HEK293 (cell line): ENCODE measurements at regions not wholly inside any gene's neighbourhood (a gene's known extent, or its start where the extent isn't known, plus 50 kb on each side); places are given as distances from the start of the nearest gene placed in this dataset.

Experiments used
- CTCF ChIA-PET: fragments of 350-600 bp; formaldehyde crosslinking; extraction: SDS; loops from one replicate; lab custom pipeline; 2021; ENCODE audit warnings: antibody characterized with exemption; lab: Yijun Ruan, JAX
- POLR2A ChIA-PET: fragments of 300-600 bp; formaldehyde crosslinking; extraction: SDS; loops from one replicate; lab custom pipeline; 2020; ENCODE audit warnings: antibody characterized with exemption, inconsistent platforms; lab: Yijun Ruan, JAX
- H3K27ac ChIP-seq: fragments of 200-500 bp; sonication (Bioruptor generic); 2 replicates; pipeline ENCODE4 v1.5.1; 2014; ENCODE audit warnings: low read depth, low read length, control low read depth, inconsistent platforms; ENCODE audit errors: extremely low read depth
- H3K36me3 ChIP-seq, 2 experiments: fragments of 200-500 bp in 1 of 2; sonication (Bioruptor generic) in 1 of 2; 1 replicate in 1 of 2; 2 replicates in 1 of 2; pipeline ENCODE4 v1.5.1; 2014 to 2017; ENCODE audit warnings: inconsistent platforms in 2 of 2, low read length in 2 of 2; ENCODE audit not compliant: control insufficient read depth in 2 of 2, insufficient read depth in 1 of 2
- H3K4me1 ChIP-seq: fragments of 200-500 bp; sonication (Bioruptor generic); 2 replicates; pipeline ENCODE4 v1.5.1; 2014; ENCODE audit warnings: mild to moderate bottlenecking, low read length, inconsistent platforms; ENCODE audit not compliant: control insufficient read depth, insufficient read depth
- H3K4me3 ChIP-seq: 2 replicates; pipeline ENCODE4 v1.5.1; 2011; ENCODE audit warnings: low read depth, mild to moderate bottlenecking, control low read depth, low read length, moderate library complexity
- H3K9me3 ChIP-seq: fragments of 200-500 bp; sonication (Bioruptor generic); 2 replicates; pipeline ENCODE4 v1.5.1; 2014; ENCODE audit warnings: low read depth, low read length, inconsistent platforms; ENCODE audit not compliant: control insufficient read depth, insufficient read depth
- KLF9 ChIP-seq: fragments of 450-650 bp; formaldehyde crosslinking; IDR thresholded peaks from 2 replicates; pipeline ENCODE4 v1.5.1; 2016; ENCODE audit warnings: missing biosample characterization, missing genetic modification characterization, low read depth
- OVOL3 ChIP-seq: fragments of 450-650 bp; formaldehyde crosslinking; IDR thresholded peaks from 2 replicates; pipeline ENCODE4 v1.5.1; 2016; ENCODE audit warnings: missing biosample characterization, missing genetic modification characterization
- PRDM10 ChIP-seq: fragments of 450-650 bp; formaldehyde crosslinking; IDR thresholded peaks from 2 replicates; pipeline ENCODE4 v1.5.1; 2016; ENCODE audit warnings: missing biosample characterization, missing genetic modification characterization
- REPIN1 ChIP-seq: fragments of 450-650 bp; formaldehyde crosslinking; IDR thresholded peaks from 2 replicates; pipeline ENCODE4 v1.5.1; 2017; ENCODE audit warnings: missing biosample characterization, missing genetic modification characterization, low read depth
- SP3 ChIP-seq: fragments of 450-650 bp; formaldehyde crosslinking; IDR thresholded peaks from 2 replicates; pipeline ENCODE4 v1.5.1; 2016; ENCODE audit warnings: missing biosample characterization, missing genetic modification characterization
- ZBTB10 ChIP-seq: fragments of 450-650 bp; formaldehyde crosslinking; IDR thresholded peaks from 2 replicates; pipeline ENCODE4 v1.5.1; 2016; ENCODE audit warnings: missing biosample characterization, missing genetic modification characterization
- ZBTB21 ChIP-seq: fragments of 450-650 bp; formaldehyde crosslinking; IDR thresholded peaks from 2 replicates; pipeline ENCODE4 v1.5.1; 2017; ENCODE audit warnings: missing biosample characterization, missing genetic modification characterization
- ZBTB44 ChIP-seq: fragments of 450-650 bp; IDR thresholded peaks from 2 replicates; pipeline ENCODE4 v1.5.1; 2018; ENCODE audit warnings: missing biosample characterization, mild to moderate bottlenecking, missing genetic modification characterization
- ZNF146 ChIP-seq: fragments of 450-650 bp; formaldehyde crosslinking; IDR thresholded peaks from 2 replicates; pipeline ENCODE4 v1.5.1; 2016; ENCODE audit warnings: missing biosample characterization, missing genetic modification characterization
- ZNF174 ChIP-seq: fragments of 450-650 bp; formaldehyde crosslinking; IDR thresholded peaks from 2 replicates; pipeline ENCODE4 v1.5.0; 2017; ENCODE audit warnings: missing biosample characterization, mild to moderate bottlenecking, missing genetic modification characterization
- ZNF18 ChIP-seq: fragments of 450-650 bp; formaldehyde crosslinking; IDR thresholded peaks from 2 replicates; pipeline ENCODE4 v1.5.1; 2016; ENCODE audit warnings: missing biosample characterization, missing genetic modification characterization
- ZNF510 ChIP-seq: fragments of 450-650 bp; formaldehyde crosslinking; IDR thresholded peaks from 2 replicates; pipeline ENCODE4 v1.5.1; 2018; ENCODE audit warnings: mild to moderate bottlenecking, missing genetic modification characterization, missing biosample characterization; ENCODE audit not compliant: insufficient replicate concordance
- ZNF518A ChIP-seq: fragments of 450-650 bp; formaldehyde crosslinking; conservative IDR thresholded peaks from 2 replicates; pipeline ENCODE4 v1.5.1; 2016; ENCODE audit warnings: low read depth, missing biosample characterization, missing genetic modification characterization
- ZNF521 ChIP-seq: fragments of 450-650 bp; formaldehyde crosslinking; IDR thresholded peaks from 2 replicates; pipeline ENCODE4 v1.5.1; 2017; ENCODE audit warnings: missing biosample characterization, mild to moderate bottlenecking, missing genetic modification characterization
- ZNF610 ChIP-seq: fragments of 450-650 bp; formaldehyde crosslinking; IDR thresholded peaks from 2 replicates; pipeline ENCODE4 v1.5.1; 2016; ENCODE audit warnings: missing biosample characterization, missing genetic modification characterization, borderline replicate concordance
- ZNF768 ChIP-seq: fragments of 450-650 bp; formaldehyde crosslinking; IDR thresholded peaks from 2 replicates; pipeline ENCODE4 v1.5.1; 2018; ENCODE audit warnings: missing biosample characterization, mild to moderate bottlenecking, missing genetic modification characterization
- ZNF843 ChIP-seq: fragments of 450-650 bp; formaldehyde crosslinking; IDR thresholded peaks from 2 replicates; pipeline ENCODE4 v1.5.1; 2016; ENCODE audit warnings: missing biosample characterization, missing genetic modification characterization
- ZSCAN30 ChIP-seq: fragments of 450-650 bp; IDR thresholded peaks from 2 replicates; pipeline ENCODE4 v1.5.1; 2018; ENCODE audit warnings: missing biosample characterization, mild to moderate bottlenecking, missing genetic modification characterization, moderate library complexity

GRCh38 chrX:78476701-78477100, 149.3 kb upstream of the CYSLTR1 start (continued):
- TF ChIP-seq OVOL3 (no peak), ZBTB21 (tag by site-specific recombination) (no peak), REPIN1 (tag by site-specific recombination) (no peak)

GRCh38 chrX:78456909-78457308, 129.5 kb upstream of the CYSLTR1 start:
- Histone ChIP-seq H3K9me3 (no peaks in the 10 kb centered on the region; the same call in none of the 2 replicates), H3K4me3 (no peak overlapping the region), H3K27ac (no peak overlapping the region), H3K4me1 (no peaks in the 10 kb centered on the region), H3K36me3 (no peaks in the 10 kb centered on the region)
- ChIA-PET POLR2A (no interaction called here), CTCF (no interaction called here)
- TF ChIP-seq ZBTB10 (tag by site-specific recombination) (no peak), ZNF768 (tag by site-specific recombination) (no peak), ZNF518A (no peak), ZNF843 (tag by site-specific recombination) (no peak), ZNF521 (tag by site-specific recombination) (no peak), PRDM10 (tag by site-specific recombination) (no peak), ZNF174 (tag by site-specific recombination) (no peak), ZNF510 (tag by site-specific recombination) (no peak), ZNF146 (tag by site-specific recombination) (no peak), ZBTB44 (tag by site-specific recombination) (no peak), ZNF18 (no peak), OVOL3 (no peak), SP3 (tag by site-specific recombination) (no peak), KLF9 (tag by site-specific recombination) (no peak), ZSCAN30 (tag by site-specific recombination) (no peak), ZNF610 (no peak)
